GM18519 (cell line): ENCODE measurements at regions not wholly inside any gene's neighbourhood (a gene's known extent, or its start where the extent isn't known, plus 50 kb on each side); places are given as distances from the start of the nearest gene placed in this dataset.
"Not testable (repeated sequence)": the region's sequence is repeated elsewhere in the genome, so short reads cannot be mapped to it uniquely, and the experiment has no call there.

Source experiments
- ATAC-seq: cut with Tn5 transposase; IDR thresholded peaks from one replicate; pipeline ENCODE4 v1.9.1; 2021; ENCODE audit warnings: mild to moderate bottlenecking, moderate library complexity; ENCODE audit not compliant: unreplicated experiment, low FRiP score

DNA sequence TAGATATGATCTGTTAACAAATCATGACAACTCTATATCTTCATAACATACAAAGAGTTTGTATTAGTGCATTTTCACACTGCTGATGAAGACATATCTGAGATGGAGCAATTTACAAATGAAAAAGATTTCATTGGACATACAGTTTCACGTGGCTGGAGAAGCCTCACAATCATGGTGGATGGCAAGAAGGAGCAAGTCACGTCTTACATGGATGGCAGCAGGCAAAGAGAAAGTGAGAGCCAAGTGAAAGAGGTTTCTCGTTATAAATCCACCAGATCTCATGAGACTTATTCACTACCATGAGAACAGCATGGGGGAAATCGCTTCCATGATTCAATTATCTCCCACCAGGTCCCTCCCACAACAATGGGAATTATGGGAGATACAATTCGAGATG is 157.6 kb downstream of the DUSP6 start:
- no peak for ATAC-seq

DNA sequence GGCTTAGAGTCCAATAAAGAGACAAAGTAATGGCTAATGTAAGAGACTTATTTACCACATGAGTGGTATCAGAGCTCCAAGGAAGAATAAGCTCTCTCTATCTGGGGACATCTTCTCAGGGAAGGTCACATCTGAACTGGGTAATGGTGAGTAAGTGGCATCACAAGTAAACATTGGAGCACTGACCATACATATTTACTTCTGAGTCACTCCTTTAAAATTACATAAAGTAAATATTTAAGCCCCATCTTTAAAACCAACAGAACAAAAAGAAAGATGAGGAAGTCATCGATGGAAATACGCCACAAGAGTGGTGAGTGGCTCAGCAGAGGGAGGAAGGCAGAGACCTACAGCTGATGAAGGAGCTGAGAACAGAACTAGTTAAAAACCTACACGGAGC is 159.9 kb downstream of the DUSP6 start:
- no peak for ATAC-seq

DNA sequence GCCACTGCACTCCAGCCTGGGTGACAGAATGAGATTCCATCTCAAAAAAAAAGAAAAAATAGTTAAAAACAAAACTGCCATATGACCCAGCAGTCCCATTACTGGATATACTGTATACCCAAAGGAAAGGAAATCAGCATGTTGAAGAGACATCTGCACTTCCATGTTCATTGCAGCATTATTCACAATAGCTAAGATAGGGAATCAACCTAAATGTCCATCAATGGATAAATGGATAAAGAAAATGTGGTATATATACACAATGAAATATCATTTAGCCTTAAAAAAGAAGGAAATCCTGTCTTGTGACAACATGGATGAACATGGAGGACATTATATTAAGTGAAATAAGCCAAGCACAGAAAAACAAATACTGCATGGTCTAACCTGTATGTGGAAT is 160.7 kb downstream of the DUSP6 start:
- ATAC-seq = not testable (repeated sequence)

DNA sequence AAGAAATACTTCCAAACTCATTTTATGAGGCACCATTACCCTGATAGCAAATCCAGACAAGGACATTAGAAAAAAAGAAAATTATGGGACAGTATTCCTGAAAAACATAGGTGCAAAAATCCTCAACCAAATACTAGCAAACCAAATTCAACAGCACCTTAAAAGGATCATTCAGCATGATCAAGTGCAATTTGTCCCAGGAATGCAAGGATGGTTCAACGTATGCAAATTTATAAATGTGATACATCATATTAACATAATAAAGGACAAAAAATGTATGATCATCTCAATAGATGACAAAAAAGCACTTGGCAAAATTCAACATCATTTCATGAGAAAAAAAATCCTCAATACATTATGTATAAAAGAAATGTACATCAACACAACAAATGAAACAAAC is 162.9 kb downstream of the DUSP6 start:
- no peak for ATAC-seq

DNA sequence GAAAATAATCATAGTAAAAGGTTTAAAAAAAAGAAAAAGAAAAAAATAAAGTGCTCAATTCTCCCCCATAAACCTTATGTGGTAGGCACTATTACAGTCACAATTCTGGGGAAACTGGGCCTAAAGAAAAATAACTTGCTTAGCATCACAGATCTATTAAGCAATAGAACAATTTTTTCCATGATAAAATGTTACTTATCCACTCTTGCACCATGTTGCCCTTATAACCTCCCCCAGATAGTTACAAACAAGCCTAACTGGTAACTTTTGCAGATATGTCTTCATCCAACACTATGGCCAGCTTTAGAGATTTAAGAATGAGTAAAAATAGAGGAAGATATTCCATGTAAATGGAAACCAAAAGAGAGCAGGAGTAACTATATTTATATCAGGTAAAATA is 164.8 kb downstream of the DUSP6 start:
- no peak for ATAC-seq

DNA sequence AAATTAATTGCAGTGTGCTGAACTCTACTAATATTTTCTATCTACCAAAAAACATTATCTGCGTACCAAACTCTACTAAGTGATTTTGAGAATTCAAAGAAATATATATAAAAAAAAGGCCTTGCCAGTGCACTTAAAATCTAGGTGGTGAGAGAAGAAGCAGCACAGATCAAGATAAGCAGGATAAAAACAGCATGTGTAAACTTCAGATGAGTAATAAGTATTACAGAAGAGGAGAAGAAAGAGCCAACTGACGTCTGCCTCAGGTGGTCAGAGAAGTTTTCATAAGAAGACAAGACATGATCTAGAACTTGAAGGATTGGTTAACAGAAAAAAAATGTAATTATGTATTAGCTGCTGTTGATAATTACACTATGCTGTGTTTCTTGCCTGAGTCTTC is 166.4 kb downstream of the DUSP6 start:
- ATAC-seq = no peak

DNA sequence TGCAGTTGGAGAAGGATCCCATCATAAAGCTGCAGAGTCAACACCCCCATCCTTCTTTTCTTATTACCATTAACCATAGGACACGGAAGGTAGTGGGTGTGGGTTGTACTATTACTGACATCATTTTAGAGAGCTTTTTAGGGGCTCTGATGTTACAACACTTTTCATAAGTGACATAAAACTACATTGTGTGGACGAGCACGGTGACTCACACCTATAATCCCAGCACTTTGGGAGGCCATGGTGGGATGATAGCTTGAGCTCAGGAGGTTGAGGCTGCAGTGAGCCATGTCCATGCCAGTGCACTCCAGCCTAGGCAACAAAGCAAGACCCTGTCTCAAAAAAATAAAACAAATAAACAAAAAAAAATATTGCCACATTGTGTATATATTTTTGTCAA is 167.1 kb downstream of the DUSP6 start:
- ATAC-seq = no peak

DNA sequence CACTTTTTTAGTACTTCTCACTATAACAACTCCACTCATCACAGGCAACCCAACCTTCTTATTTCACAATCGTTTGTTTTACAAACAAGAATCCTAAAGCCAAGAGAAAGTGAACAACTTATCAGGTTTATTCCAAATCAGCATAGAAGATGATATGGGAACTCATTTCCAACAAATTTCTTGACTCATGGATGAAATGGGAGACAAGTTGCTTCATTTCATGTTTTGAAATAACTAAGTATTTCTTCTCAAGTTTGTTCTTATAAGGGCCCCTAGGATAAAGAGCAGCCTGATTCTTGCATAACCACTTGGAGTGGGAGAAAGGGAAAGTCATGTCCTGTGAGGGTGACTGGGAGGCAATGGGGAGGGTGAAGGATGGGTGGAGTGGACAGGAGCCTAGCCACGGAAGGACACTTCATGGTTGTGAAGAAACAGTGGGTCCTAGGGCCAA is 168.3 kb downstream of the DUSP6 start:
- ATAC-seq = no peak

DNA sequence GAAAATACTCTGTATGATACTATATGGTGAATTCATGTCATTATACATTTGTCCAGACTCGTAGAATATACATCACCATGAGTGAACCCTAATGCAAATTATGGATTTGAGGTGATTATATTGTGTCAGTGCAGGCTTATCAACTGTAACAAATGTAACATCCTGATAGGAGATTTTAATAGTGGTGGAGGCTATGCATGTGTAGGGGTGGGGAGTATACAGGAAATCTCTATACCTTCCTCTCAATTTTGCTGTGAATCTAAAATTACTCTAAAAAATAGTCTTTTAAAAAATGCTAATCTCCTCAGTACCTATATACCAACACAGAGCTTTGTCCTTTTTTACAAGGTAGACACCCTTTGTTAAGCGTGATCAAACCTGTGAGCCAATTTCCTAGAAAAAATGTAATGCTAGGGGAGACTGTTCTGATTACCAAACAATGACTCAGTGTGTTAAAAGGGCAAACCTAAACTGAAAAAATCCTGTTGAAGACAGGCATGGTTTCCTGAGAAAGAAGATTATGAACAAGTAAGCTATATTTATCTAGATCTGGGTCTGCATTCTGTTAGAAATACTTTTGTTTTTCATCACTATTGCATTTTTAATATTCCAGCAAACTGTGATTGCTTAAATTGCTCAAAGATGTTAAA is 170.9 kb downstream of the DUSP6 start:
- ATAC-seq = no peak

DNA sequence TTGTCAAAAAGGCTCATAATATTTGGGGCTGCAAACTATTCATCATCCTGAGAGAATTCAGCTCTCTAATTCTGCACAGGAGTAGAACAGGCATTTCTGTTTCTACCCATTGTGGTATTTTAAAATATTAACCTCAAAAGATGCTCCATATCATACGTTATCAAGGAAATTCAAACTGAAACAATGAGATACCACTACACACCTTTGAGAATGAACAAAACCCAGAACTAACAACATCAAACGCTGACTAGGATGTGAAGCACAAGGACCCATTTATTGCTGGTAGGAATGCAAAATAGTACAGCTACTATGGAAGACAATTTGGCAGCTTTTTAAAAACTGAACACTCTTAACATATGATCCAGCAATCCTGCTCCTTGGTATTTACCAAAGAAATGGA is 171.8 kb downstream of the DUSP6 start:
- ATAC-seq = no peak

DNA sequence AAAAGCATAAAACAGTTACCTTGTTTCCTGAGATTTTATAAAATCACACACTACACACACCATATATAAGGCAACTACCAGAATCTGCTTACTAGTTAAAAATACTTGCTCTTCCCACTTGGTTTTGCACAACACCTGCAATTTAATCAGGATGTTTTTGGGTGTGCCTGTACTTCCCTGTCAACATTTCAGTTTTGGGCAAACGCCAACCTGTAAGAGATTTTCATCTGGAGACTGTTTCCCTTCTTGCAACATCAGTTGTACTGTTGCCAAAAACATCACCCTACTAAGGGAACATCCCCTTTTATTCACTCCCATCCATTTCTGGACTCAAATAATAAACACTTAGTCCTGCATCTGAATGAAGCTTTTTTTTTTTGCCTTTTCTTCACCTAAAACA is 172.3 kb downstream of the DUSP6 start:
- ATAC-seq = no peak

DNA sequence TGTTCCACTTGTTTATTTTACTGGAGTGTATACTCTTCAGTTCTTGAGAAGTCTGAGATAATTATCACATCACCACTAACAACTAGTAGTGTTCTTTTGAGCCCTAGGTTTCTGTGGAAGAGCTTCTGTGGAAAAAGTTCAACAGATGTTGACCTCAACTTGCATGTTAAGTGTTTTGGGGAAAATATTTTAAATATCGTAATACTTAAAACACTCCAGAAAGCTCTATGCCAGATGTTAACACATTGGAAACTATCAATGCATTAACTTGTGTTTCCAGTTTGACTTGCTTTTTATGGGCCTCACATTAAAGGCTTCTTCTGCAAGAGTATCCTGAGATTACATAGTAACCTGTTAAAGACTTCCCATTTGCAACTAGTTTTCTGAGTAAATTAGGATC is 173.1 kb downstream of the DUSP6 start:
- no peak for ATAC-seq

DNA sequence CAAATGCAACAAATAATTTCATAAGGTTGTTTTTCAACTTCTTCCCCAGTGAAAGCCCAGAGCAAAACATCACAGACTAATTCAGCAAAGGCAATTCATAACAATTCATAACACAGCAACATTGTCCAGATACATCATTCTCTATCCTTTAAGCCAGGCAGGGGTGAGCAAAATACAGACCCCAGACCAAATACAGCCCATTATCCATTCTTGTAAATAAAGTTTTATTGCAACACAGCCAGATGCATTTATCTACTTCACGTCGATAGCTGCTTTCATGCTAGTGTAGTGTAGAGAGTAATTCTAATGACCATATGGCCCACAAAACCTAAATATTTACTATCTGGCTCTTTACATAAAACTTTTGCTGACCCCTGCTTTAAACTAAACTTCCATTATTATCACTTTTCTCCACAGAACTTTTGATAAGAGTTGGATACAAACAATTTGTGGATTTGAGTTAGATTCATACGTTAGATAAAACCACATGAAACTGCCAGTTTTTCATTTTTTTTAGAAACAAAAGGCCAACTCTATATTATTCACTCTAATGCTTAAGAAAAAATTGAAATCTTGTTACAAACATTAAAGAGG is 174.4 kb downstream of the DUSP6 start:
- no peak for ATAC-seq

DNA sequence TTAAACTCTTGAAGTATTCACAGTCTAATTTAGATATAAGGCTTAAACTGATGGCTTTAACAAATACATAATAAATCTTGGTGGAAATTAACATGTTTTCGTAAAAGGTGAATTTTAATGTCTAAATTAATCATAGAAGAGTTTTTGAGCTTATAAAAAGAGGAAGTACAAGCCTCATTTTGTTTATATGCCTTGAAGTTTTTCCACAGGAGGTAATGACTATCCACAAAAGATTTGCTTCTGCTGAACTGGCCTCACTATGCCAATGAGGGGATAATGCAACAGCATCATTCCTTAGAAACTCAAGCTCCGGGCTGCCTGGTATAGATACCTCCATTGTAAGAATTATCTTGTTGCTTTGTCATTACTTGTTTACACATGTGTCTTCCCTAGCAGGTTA is 175.6 kb downstream of the DUSP6 start:
- no peak for ATAC-seq

DNA sequence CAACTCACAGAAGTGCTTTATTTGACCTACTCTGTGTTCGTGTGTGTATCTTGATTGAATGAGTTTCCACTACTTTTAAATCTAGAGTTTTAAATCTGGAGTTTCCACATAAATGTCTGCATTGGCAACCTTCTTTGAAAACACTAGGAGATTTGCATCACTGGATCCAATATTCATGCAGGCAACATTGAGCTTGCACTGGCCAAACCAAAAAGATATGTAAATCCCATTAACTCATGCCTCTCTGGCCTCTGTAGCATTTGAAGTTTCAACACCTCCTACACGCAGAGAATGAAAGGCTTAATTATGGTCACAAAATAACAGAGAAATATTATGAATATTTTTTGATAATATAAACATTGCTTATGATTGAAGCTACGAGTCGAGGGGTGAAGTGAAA is 178.6 kb downstream of the DUSP6 start:
- no peak for ATAC-seq

DNA sequence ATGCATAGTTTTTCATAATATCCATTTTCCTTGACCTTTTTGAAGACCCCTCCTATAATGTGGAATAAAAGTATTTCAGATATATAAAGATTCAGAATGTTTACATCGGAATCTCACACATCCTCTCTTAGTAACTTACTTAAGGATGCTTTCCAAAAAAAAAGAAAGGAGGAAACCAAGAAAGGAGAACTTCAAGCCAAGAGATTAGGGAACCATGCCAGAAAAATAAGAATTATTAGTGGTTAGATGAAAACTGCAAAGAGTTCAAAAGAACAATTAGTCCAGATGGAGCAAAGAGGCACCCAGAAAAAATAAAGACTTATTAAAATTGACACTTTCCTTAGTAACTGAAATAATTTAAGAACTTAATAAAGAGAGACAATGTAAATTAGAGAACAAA is 179.2 kb downstream of the DUSP6 start:
- ATAC-seq = no peak

DNA sequence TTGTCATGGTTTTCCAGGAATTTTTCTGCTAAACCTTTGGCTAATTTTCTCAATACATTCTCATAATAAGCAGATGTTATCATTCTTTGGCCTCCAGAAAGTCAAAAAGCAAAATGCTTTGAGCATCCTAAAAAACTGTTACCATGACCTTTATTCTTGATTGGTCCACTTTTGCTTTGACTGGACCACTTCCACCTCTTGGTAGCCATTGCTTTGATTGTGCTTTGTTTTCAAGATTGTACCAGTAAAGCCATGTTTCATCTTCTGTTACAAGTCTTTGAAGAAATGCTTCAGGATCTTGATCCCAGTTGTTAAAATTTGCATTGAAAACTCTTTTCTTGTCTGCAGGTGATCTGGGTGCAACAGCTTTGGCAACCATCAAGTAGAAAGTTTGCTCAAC is 180.1 kb downstream of the DUSP6 start:
- no peak for ATAC-seq

DNA sequence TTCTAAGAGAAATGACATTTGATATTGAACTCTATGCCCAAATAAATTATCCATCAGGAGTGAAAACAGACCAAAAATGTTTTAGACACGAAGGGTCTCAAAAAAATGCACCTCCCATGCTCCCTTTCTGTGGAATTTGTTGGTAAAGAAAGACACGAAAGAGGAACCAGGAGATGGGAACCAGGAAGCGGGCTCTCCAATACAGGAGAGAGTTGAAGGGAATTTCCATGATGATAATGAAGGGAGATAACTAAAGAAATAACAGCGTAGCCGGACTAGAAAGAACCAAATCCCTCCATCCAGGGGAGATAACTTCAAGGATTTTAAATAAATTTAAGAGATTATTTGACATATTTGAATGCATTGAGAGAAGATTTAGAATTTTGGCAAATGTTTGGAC is 183.0 kb downstream of the DUSP6 start:
- no peak for ATAC-seq

DNA sequence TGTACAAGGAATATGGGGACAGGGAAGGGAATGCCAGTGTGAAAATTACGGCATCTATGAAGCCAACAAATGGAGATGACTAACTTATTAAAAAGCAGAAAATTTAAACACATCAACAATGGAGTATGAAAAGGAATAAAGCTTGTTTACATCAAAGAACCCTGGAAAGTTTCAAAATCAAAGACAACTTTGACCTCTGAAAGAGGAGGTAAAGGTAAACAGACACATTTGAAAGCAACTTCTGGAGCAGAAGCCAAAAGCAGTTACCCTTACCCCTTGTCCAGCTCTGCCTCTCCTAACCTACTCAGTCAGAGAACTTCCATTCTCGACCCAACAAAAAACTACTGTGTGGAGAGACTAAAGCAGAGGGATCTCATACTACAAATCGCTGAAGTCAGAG is 184.3 kb downstream of the DUSP6 start:
- ATAC-seq = no peak

DNA sequence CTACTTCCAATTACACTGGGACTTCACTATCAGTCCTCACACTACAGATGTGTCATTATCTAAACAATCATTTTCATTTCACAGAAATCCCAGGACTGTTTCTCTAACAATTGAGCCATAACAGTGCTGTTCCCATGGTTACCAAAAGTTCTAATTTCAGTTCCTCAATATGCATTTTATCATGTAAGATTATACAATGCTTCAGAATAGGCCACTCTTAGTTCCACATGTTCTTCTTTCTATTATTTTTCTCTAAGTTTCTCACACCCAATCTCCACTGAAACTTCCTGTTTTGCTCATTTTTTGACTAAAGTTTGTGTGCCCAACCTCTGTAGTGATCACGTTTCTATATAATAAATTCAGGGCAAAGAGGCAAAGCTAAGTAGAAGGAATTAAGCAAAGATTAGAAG is 185.8 kb downstream of the DUSP6 start:
- ATAC-seq = peak; percentile 96

DNA sequence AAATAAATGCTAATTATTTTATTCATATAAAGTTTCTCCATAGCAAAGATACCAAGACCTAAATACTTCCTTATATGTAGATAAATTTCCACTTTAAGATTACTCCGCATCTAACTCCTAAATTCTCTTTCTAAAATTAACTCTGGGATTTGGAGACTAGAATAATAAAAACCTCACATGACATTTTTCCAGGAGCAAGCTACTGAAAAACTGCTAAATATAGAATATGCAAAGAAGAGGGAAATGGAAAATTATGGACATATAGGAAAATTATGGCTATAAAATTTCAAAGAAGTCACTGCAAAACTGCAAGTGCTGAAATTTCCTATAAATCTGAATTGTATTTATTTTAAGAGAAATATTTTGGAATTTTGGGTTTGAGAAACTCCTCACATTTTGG is 186.2 kb downstream of the DUSP6 start:
- no peak for ATAC-seq

DNA sequence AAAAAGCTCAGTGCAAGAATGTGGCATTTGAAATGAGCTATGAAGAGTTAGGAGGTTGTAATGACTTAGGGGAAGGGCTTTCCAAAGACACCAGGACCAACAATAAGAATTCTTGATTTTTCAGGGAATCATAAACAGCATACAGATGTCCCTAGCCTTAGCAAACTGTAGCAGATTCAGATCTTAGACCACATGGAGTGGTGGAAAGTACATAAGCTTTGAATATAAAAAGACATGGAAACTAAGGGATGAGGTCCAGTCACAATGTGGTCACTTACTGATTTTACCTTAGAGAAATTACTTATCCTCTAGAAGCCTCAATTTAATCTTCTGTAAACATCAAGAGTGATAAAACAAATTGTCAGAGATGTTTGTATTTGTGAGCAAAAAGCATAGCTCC is 186.6 kb downstream of the DUSP6 start:
- no peak for ATAC-seq

DNA sequence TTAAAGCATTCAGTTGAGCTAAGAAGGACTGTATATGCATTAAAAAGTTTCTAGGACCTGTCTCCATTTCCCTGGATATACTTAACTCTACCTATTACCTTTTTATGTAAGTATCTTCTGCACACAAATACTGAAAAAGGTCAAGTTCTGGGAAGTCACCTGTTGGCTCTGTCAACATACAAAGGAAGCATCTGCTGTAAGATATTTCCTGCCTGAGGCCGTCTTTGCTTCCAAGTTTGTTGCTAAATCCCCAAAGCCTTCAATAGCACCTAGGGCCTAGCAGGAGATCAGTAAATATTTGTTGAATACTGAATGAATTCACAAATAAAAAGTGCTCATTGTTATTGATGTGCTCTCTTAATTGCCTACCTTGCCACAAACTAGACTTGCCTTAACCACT is 188.4 kb downstream of the DUSP6 start:
- no peak for ATAC-seq
